Mesothelial cell of epicardium (in vitro differentiated cells): ENCODE measurements at regions not wholly inside any gene's neighbourhood (a gene's known extent, or its start where the extent isn't known, plus 50 kb on each side); places are given as distances from the start of the nearest gene placed in this dataset.

Experiments
- DNase-seq, 2 experiments: peaks; one replicate each; pipeline ENCODE4 v3.0.0; 2021; ENCODE audit warnings: low spot score in 2 of 2; ENCODE audit not compliant: unreplicated experiment in 2 of 2
- H3K27ac Mint-ChIP-seq: 2 replicates; pipeline ENCODE4 v1.8.0; 2021; ENCODE audit warnings: mixed read lengths
- H3K27me3 Mint-ChIP-seq: 2 replicates; pipeline ENCODE4 v1.8.0; 2021; ENCODE audit warnings: low read depth, mixed read lengths
- H3K36me3 Mint-ChIP-seq: 2 replicates; pipeline ENCODE4 v1.8.0; 2021; ENCODE audit warnings: mixed read lengths
- H3K4me1 Mint-ChIP-seq: 2 replicates; pipeline ENCODE4 v1.8.0; 2021; ENCODE audit warnings: mixed read lengths
- H3K4me3 Mint-ChIP-seq: 2 replicates; pipeline ENCODE4 v1.8.0; 2021; ENCODE audit warnings: mild to moderate bottlenecking, moderate library complexity, mixed read lengths
- H3K9me3 Mint-ChIP-seq: 2 replicates; pipeline ENCODE4 v1.8.0; 2021; ENCODE audit warnings: mixed read lengths
- TF ChIP-seq, protein P1 (sequence below): fragments of 200-600 bp; sonication (generic); IDR thresholded peaks from one replicate; pipeline ENCODE4 v1.5.0; 2021; ENCODE audit warnings: antibody characterized with exemption; ENCODE audit not compliant: unreplicated experiment

- TF ChIP-seq, protein P1, sequence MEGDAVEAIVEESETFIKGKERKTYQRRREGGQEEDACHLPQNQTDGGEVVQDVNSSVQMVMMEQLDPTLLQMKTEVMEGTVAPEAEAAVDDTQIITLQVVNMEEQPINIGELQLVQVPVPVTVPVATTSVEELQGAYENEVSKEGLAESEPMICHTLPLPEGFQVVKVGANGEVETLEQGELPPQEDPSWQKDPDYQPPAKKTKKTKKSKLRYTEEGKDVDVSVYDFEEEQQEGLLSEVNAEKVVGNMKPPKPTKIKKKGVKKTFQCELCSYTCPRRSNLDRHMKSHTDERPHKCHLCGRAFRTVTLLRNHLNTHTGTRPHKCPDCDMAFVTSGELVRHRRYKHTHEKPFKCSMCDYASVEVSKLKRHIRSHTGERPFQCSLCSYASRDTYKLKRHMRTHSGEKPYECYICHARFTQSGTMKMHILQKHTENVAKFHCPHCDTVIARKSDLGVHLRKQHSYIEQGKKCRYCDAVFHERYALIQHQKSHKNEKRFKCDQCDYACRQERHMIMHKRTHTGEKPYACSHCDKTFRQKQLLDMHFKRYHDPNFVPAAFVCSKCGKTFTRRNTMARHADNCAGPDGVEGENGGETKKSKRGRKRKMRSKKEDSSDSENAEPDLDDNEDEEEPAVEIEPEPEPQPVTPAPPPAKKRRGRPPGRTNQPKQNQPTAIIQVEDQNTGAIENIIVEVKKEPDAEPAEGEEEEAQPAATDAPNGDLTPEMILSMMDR = no peak
- Mint-ChIP-seq H3K27me3 (no peaks in the 10 kb centered on the region), H3K9me3 (no peaks in the 10 kb centered on the region), H3K36me3 (no peaks in the 10 kb centered on the region), H3K4me3 (no peak overlapping the region), H3K27ac (no peak overlapping the region), H3K4me1 (peaks cover 21% of the 10 kb centered on the region)
- DNase-seq = no peak
These were observed 191.1 kb upstream of the NFIA start for GRCh38 chr1:60891281-60891680.

GRCh38 chr1:60890664-60891063 lies 191.7 kb upstream of the NFIA start:
- H3K27ac Mint-ChIP-seq = no peak overlapping the region
- H3K27me3 Mint-ChIP-seq = no peaks in the 10 kb centered on the region
- H3K4me1 Mint-ChIP-seq = peaks cover 26% of the 10 kb centered on the region
- DNase-seq = no peak
- H3K9me3 Mint-ChIP-seq = no peaks in the 10 kb centered on the region
- TF ChIP-seq, protein P1 = no peak
- H3K36me3 Mint-ChIP-seq = no peaks in the 10 kb centered on the region
- no peak overlapping the region for H3K4me3 Mint-ChIP-seq

GRCh38 chr1:60889709-60890108 lies 192.7 kb upstream of the NFIA start:
- TF ChIP-seq, protein P1 = no peak
- no peaks in the 10 kb centered on the region for H3K27me3 Mint-ChIP-seq
- no peaks in the 10 kb centered on the region for H3K36me3 Mint-ChIP-seq
- no peaks in the 10 kb centered on the region for H3K9me3 Mint-ChIP-seq
- peaks cover 29% of the 10 kb centered on the region for H3K4me1 Mint-ChIP-seq
- H3K4me3 Mint-ChIP-seq = no peak overlapping the region
- H3K27ac Mint-ChIP-seq = no peak overlapping the region
- DNase-seq = no peak

GRCh38 chr1:60888126-60888525 lies 194.2 kb upstream of the NFIA start:
- Mint-ChIP-seq H3K4me3 (no peak overlapping the region), H3K27me3 (no peaks in the 10 kb centered on the region), H3K9me3 (no peaks in the 10 kb centered on the region), H3K36me3 (no peaks in the 10 kb centered on the region), H3K4me1 (peaks cover 21% of the 10 kb centered on the region), H3K27ac (no peak overlapping the region)
- TF ChIP-seq, protein P1 = no peak
- DNase-seq = no peak

GRCh38 chr1:60886793-60887331 lies 195.5 kb upstream of the NFIA start:
- no peak for DNase-seq
- peaks cover 18% of the 10 kb centered on the region for H3K4me1 Mint-ChIP-seq
- H3K4me3 Mint-ChIP-seq = no peak overlapping the region
- H3K27me3 Mint-ChIP-seq = no peaks in the 10 kb centered on the region
- peak overlapping the region; percentile 71 for H3K27ac Mint-ChIP-seq
- H3K9me3 Mint-ChIP-seq = no peaks in the 10 kb centered on the region
- TF ChIP-seq, protein P1 = no peak
- no peaks in the 10 kb centered on the region for H3K36me3 Mint-ChIP-seq

DNA sequence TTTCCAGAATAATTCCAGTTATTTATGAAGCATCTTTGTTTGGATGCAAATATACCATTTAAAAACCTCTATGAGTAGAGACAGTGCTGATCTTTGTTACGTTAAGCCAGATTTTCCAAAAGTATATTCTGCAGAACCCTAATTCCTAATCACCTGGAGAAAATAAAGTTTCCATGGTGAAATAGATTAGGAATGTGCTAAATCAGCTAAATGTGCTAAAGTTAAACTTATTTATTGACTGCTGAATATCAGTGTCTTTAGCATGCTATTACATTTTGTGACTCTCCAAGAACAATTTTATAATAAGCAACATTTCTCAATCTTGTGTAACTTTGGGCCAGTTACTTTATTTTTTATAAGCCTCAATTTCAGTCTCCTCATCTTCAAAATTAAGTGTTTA lies 196.3 kb upstream of the NFIA start:
- Mint-ChIP-seq H3K4me1 (peaks cover 18% of the 10 kb centered on the region), H3K27me3 (no peaks in the 10 kb centered on the region), H3K36me3 (no peaks in the 10 kb centered on the region), H3K9me3 (no peaks in the 10 kb centered on the region), H3K4me3 (no peak overlapping the region), H3K27ac (peak overlapping the region; percentile 71)
- no peak for DNase-seq
- TF ChIP-seq, protein P1 = no peak
